ENCODE measurements at regions not wholly inside any gene's neighbourhood (a gene's known extent, or its start where the extent isn't known, plus 50 kb on each side); places are given as distances from the start of the nearest gene placed in this dataset.

GRCh38 chr6:156526081-156526480 is 251.1 kb upstream of the ARID1B start:
- no peak for DNase-seq (ENCODE audit: low spot score in 2 of 2)
- H3K9me3 ChIP-seq, result no peaks in the 10 kb centered on the region
- no peak overlapping the region for H3K4me3 ChIP-seq
- no peak overlapping the region for H3K27ac ChIP-seq
- no peaks in the 10 kb centered on the region for H3K36me3 ChIP-seq
- TF ChIP-seq EP300 (IDR thresholded peaks at IDR 0.05) (no peak), CTCF (IDR thresholded peaks at IDR 0.05) (no peak), POLR2AphosphoS5 (IDR thresholded peaks at IDR 0.05) (no peak), POLR2A (IDR thresholded peaks at IDR 0.05) (no peak)
- H3K27me3 ChIP-seq, result no peaks in the 10 kb centered on the region
- WGBS, result 86% methylated on average over 7 of the region's 7 CpGs
- no peaks in the 10 kb centered on the region for H3K4me1 ChIP-seq

- no peak for DNase-seq (ENCODE audit: low spot score in 2 of 2)
- Histone ChIP-seq H3K27ac (no peak overlapping the region), H3K4me3 (no peak overlapping the region), H3K27me3 (no peaks in the 10 kb centered on the region), H3K36me3 (no peaks in the 10 kb centered on the region), H3K4me1 (no peaks in the 10 kb centered on the region), H3K9me3 (no peaks in the 10 kb centered on the region)
- 77% methylated on average over 6 of the region's 6 CpGs for WGBS
- no peak for TF ChIP-seq POLR2AphosphoS5 (IDR thresholded peaks at IDR 0.05)
- TF ChIP-seq POLR2A (IDR thresholded peaks at IDR 0.05), result no peak
- no peak for TF ChIP-seq CTCF (IDR thresholded peaks at IDR 0.05)
- no peak for TF ChIP-seq EP300 (IDR thresholded peaks at IDR 0.05)
Observed at GRCh38 chr6:156525541-156525940, 251.6 kb upstream of the ARID1B start.

- no peaks in the 10 kb centered on the region for H3K36me3 ChIP-seq
- no peak for DNase-seq (ENCODE audit: low spot score in 2 of 2)
- H3K4me1 ChIP-seq, result no peaks in the 10 kb centered on the region
- H3K4me3 ChIP-seq, result no peak overlapping the region
- H3K27ac ChIP-seq, result no peak overlapping the region
- 67% methylated on average over 2 of the region's 2 CpGs for WGBS
- no peaks in the 10 kb centered on the region for H3K27me3 ChIP-seq
- TF ChIP-seq EP300 (IDR thresholded peaks at IDR 0.05), result no peak
- no peak for TF ChIP-seq POLR2A (IDR thresholded peaks at IDR 0.05)
- no peak for TF ChIP-seq CTCF (IDR thresholded peaks at IDR 0.05)
- TF ChIP-seq POLR2AphosphoS5 (IDR thresholded peaks at IDR 0.05), result no peak
- no peaks in the 10 kb centered on the region for H3K9me3 ChIP-seq
Observed at GRCh38 chr6:156519940-156520339, 257.2 kb upstream of the ARID1B start.

- Histone ChIP-seq H3K36me3 (no peaks in the 10 kb centered on the region), H3K4me1 (no peaks in the 10 kb centered on the region), H3K27me3 (no peaks in the 10 kb centered on the region), H3K4me3 (no peak overlapping the region), H3K27ac (no peak overlapping the region), H3K9me3 (no peaks in the 10 kb centered on the region)
- DNase-seq (ENCODE audit: low spot score in 2 of 2), result no peak
- 88% methylated on average over 6 of the region's 6 CpGs for WGBS
- TF ChIP-seq POLR2A (IDR thresholded peaks at IDR 0.05) (no peak), EP300 (IDR thresholded peaks at IDR 0.05) (no peak), POLR2AphosphoS5 (IDR thresholded peaks at IDR 0.05) (no peak), CTCF (IDR thresholded peaks at IDR 0.05) (no peak)
Observed at GRCh38 chr6:156517088-156517487, 260.1 kb upstream of the ARID1B start.

- H3K4me3 ChIP-seq, result no peak overlapping the region
- no peak for DNase-seq (ENCODE audit: low spot score in 2 of 2)
- no peaks in the 10 kb centered on the region for H3K9me3 ChIP-seq
- H3K27me3 ChIP-seq, result no peaks in the 10 kb centered on the region
- TF ChIP-seq POLR2A (IDR thresholded peaks at IDR 0.05) (no peak), POLR2AphosphoS5 (IDR thresholded peaks at IDR 0.05) (no peak), EP300 (IDR thresholded peaks at IDR 0.05) (no peak), CTCF (IDR thresholded peaks at IDR 0.05) (no peak)
- H3K4me1 ChIP-seq, result no peaks in the 10 kb centered on the region
- WGBS, result 71% methylated on average over 4 of the region's 4 CpGs
- H3K27ac ChIP-seq, result no peak overlapping the region
- no peaks in the 10 kb centered on the region for H3K36me3 ChIP-seq
Observed at GRCh38 chr6:156515242-156515641, 261.9 kb upstream of the ARID1B start.

Measured in suprapubic skin (tissue), 4 donors.